ENCODE measurements at regions not wholly inside any gene's neighbourhood (a gene's known extent, or its start where the extent isn't known, plus 50 kb on each side); places are given as distances from the start of the nearest gene placed in this dataset.

DNA sequence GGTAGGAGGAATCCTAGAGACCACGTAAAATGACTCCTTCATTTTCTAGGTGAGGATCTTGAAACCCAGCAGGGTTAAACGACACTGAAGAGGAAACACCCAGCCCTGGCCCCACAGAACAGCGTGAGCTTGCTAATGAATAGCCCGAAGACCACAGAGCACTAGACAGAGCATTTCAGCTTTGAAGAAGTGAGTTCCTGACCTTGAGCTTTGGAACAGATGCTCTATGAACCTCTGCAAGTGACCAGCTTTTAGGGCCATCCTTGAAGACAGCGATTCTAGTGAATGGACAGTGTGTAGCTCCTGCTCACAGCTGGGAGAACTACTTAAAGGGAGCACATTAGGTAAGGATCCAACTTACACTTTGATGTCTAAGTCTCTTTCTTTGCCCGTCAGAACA, 74.0 kb upstream of the FRMD1 start:
- no peak for TF ChIP-seq POLR2A (IDR thresholded peaks at IDR 0.05)
- TF ChIP-seq, protein P1, sequence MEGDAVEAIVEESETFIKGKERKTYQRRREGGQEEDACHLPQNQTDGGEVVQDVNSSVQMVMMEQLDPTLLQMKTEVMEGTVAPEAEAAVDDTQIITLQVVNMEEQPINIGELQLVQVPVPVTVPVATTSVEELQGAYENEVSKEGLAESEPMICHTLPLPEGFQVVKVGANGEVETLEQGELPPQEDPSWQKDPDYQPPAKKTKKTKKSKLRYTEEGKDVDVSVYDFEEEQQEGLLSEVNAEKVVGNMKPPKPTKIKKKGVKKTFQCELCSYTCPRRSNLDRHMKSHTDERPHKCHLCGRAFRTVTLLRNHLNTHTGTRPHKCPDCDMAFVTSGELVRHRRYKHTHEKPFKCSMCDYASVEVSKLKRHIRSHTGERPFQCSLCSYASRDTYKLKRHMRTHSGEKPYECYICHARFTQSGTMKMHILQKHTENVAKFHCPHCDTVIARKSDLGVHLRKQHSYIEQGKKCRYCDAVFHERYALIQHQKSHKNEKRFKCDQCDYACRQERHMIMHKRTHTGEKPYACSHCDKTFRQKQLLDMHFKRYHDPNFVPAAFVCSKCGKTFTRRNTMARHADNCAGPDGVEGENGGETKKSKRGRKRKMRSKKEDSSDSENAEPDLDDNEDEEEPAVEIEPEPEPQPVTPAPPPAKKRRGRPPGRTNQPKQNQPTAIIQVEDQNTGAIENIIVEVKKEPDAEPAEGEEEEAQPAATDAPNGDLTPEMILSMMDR (IDR thresholded peaks at IDR 0.05): no peak

Data from testis (tissue), 2 donors.